HUES48 (cell line): ENCODE measurements at regions not wholly inside any gene's neighbourhood (a gene's known extent, or its start where the extent isn't known, plus 50 kb on each side); places are given as distances from the start of the nearest gene placed in this dataset.
"Not testable (repeated sequence)": the region's sequence is repeated elsewhere in the genome, so short reads cannot be mapped to it uniquely, and the experiment has no call there.

ENCODE experiments used
- H3K27ac ChIP-seq: one replicate; pipeline ENCODE4 v1.7.0; 2013; ENCODE audit warnings: low read depth, low read length, inconsistent platforms
- H3K27me3 ChIP-seq: 2 replicates; pipeline ENCODE4 v1.6.1; 2013; ENCODE audit warnings: mild to moderate bottlenecking, low read length; ENCODE audit not compliant: control insufficient read depth, insufficient read depth
- H3K36me3 ChIP-seq: 2 replicates; pipeline ENCODE4 v1.6.1; 2013; ENCODE audit warnings: low read length; ENCODE audit not compliant: control insufficient read depth, insufficient read depth
- H3K4me1 ChIP-seq: 2 replicates; pipeline ENCODE4 v1.6.1; 2013; ENCODE audit warnings: mild to moderate bottlenecking, low read length; ENCODE audit not compliant: control insufficient read depth, insufficient read depth
- H3K4me3 ChIP-seq: 2 replicates; pipeline ENCODE4 v1.5.1; 2013; ENCODE audit warnings: mild to moderate bottlenecking, low read depth, low read length
- H3K9ac ChIP-seq: 2 replicates; pipeline ENCODE4 v1.6.1; 2013; ENCODE audit warnings: mild to moderate bottlenecking, low read depth, low read length, moderate library complexity
- H3K9me3 ChIP-seq: 2 replicates; pipeline ENCODE4 v1.6.1; 2013; ENCODE audit warnings: low read length; ENCODE audit not compliant: control insufficient read depth, insufficient read depth

DNA sequence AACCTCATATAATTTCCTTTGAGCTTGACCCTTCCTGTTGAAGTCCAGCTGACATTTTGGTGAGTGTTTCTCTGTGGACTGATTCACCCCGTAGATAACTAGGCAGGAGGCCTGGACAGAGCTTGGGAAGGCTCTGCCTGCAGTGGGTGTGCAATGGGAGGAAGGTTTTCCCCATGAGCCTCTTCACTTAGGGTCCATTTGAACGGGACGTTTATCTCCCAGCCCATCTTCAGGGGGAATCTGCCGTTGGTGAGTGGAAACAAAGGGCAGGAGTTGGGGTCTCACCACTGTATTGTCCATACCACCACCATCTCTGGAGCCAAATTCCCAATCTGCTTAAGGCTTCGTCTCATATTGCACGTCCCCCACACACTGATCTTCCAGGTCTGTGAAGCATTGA lies 825.6 kb upstream of the TPTE start:
- H3K4me3 ChIP-seq, H3K9ac ChIP-seq, H3K9me3 ChIP-seq, H3K27ac ChIP-seq, H3K27me3 ChIP-seq, H3K4me1 ChIP-seq, H3K36me3 ChIP-seq: not testable (repeated sequence)

DNA sequence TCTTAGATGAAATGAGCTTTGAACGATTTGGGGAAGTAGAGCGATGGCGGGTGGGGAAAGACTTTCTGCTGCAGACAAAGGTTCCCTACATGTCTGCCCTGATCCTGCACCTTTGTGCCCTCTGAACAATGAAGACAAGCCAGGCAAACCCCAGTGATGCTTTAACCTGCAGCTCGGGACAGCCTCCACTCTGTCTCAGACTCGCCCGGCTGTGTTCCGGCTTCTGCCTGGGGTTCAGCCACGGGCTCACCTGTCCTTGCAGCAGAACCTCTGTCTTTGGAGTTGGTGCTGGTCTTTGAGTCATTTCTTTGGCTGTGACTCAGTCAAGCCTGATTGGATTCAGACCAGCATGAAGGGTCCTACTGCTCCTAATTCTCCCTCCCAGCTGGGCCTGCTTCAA lies 823.6 kb upstream of the TPTE start:
- not testable (repeated sequence) for H3K27ac ChIP-seq, H3K36me3 ChIP-seq, H3K9me3 ChIP-seq, H3K9ac ChIP-seq, H3K4me3 ChIP-seq, H3K4me1 ChIP-seq, H3K27me3 ChIP-seq

DNA sequence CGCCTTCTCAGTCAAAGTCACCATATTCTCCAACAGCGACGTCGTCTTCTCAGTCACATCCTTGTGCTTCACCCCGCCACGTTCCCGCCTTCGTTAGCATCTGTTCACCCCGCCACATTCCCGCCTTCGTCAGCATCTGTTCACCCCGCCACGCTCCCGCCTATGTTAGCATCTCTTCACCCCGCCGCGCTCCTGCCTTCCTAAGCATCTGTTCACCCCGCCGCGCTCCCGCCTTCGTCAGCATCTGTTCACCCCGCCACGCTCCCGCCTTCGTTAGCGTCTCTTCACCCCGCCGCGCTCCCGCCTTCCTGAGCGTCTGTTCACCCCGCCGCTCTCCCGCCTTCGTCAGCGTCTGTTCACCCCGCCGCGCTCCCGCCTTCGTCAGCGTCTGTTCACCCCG lies 816.4 kb upstream of the TPTE start:
- H3K27ac ChIP-seq, H3K4me1 ChIP-seq, H3K36me3 ChIP-seq, H3K9ac ChIP-seq, H3K4me3 ChIP-seq, H3K9me3 ChIP-seq, H3K27me3 ChIP-seq: not testable (repeated sequence)

DNA sequence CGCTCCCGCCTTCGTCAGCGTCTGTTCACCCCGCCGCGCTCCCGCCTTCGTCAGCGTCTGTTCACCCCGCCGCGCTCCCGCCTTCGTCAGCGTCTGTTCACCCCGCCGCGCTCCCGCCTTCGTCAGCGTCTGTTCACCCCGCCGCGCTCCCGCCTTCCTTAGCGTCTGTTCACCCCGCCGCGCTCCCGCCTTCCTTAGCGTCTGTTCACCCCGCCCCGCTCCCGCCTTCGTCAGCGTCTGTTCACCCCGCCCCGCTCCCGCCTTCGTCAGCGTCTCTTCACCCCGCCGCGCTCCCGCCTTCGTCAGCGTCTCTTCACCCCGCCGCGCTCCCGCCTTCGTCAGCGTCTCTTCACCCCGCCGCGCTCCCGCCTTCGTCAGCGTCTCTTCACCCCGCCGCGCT lies 815.9 kb upstream of the TPTE start:
- not testable (repeated sequence) for H3K36me3 ChIP-seq, H3K9ac ChIP-seq, H3K27me3 ChIP-seq, H3K27ac ChIP-seq, H3K9me3 ChIP-seq, H3K4me1 ChIP-seq, H3K4me3 ChIP-seq

DNA sequence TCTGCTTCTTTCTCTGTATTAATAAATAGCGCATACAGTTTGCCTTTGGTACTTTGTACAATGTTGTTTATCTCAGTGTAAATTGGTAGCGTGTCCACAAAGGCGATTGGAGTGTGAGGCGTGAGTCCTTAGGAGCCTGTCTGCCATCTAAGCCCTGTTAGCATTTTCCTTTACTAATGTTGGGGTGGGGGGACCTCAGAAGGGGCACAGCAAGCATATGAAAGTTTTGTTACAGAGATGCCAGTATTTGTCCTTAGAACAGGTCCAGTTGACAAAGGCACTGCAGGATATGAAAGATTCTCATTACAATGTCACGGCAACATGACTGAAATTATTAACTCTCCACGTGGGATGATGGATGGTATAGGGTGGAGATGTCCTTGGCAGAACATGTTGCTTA lies 796.8 kb upstream of the TPTE start:
- not testable (repeated sequence) for H3K4me1 ChIP-seq, H3K9ac ChIP-seq, H3K27me3 ChIP-seq, H3K36me3 ChIP-seq, H3K4me3 ChIP-seq, H3K27ac ChIP-seq
- H3K9me3 ChIP-seq = peaks cover 83% of the 10 kb centered on the region

DNA sequence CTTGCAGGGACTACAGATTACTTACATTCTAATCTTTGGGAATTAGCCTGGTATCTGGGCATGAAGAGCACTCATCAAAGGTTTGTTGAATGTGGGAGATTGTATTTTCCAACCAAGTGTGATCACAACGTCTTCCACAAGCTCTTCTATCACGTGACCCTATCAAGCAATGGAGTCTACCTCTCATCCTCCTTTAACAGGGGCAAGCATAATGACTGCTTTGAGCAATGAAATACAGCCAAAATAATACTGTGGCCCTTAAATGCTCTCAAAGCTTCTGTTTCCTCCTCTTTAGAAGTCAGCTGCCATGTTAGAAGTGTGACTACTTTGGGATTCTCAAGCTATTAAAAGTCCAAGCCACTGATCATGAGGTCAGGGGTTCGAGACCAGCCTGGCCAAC lies 794.2 kb upstream of the TPTE start:
- peaks cover 96% of the 10 kb centered on the region for H3K9me3 ChIP-seq
- not testable (repeated sequence) for H3K27me3 ChIP-seq, H3K9ac ChIP-seq, H3K4me1 ChIP-seq, H3K27ac ChIP-seq, H3K4me3 ChIP-seq, H3K36me3 ChIP-seq

DNA sequence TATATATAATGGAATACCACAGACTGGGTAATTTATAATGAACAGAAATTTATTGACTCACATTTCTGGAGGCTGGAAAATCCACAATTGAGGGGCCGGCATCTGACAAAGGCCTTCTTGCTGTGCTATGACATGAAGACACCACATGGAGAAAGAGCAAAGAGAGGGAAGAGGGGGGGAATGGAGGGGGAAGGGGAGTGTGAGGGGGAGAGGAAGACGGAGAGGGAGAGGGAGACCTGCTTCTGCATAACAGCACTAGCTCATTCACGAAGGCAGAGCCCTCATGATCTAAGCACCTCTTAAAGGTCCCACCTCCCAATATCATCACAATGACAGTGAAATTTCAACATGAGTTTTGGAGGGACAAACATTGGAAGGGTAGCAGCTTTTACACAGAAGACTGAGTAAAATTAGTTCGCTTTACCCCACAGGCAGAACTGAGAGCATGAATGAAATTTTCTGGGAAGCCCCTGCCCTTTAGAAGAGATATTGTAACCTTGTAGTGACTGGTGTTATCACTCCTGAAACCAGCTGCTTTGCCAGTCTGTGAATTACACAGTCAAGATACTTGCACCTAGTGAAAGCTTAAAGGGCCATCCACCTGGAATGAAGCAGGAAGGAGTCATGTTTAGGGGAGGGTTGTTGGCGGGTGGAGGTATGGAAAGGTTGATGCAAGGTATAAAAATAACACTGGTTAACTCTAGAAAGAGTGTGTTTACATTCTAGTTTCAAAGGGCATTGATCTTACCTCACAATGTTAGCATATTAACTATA lies 793.0 kb upstream of the TPTE start:
- H3K27ac ChIP-seq, H3K27me3 ChIP-seq, H3K9ac ChIP-seq, H3K4me3 ChIP-seq, H3K4me1 ChIP-seq, H3K36me3 ChIP-seq: not testable (repeated sequence)
- H3K9me3 ChIP-seq = peaks cover 96% of the 10 kb centered on the region

DNA sequence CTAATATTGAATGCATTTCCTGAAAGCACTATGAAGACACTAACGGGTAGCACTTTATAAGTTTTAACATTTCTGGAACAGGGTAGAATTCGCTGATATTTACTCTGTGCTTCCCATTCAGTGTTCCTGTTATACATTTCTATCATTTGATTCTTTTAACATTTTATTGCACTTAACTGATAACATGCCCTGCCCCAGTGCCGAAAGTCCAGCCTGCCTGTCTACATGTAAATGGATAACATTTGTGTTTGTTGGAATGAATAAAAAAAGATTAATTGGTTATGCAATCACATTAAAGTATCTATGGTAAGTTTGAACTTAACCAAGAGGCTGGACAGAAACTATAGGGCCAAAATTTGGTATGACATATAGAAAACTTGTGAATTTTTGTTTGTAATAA lies 790.5 kb upstream of the TPTE start:
- H3K9ac ChIP-seq = no peak overlapping the region
- H3K9me3 ChIP-seq = peaks cover 94% of the 10 kb centered on the region
- peak overlapping the region; percentile 28; the same call in 1 of the 2 replicates for H3K4me3 ChIP-seq
- H3K27me3 ChIP-seq = no peaks in the 10 kb centered on the region
- H3K36me3 ChIP-seq = no peaks in the 10 kb centered on the region
- H3K4me1 ChIP-seq = no peaks in the 10 kb centered on the region
- H3K27ac ChIP-seq = no peak overlapping the region

DNA sequence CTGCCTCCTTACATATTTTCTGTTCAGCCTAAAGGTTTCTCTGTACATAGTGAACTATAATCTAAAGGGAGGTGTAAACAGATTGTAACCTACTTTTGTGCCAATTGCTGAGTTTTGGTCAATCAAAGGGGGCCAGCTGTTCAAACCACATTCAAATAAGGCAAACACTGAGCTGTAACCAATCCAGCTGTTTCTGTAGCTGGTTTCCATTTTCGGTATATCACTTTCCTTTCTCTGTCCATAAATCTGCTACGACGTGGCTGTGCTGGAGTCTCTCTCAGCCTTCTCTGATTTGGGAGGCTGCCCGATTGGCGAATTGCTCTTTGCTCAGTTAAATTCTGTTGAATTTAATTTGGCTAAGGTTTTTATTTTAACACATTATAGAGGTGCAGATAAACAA lies 790.1 kb upstream of the TPTE start:
- not testable (repeated sequence) for H3K9ac ChIP-seq, H3K27ac ChIP-seq, H3K4me3 ChIP-seq, H3K4me1 ChIP-seq, H3K27me3 ChIP-seq, H3K36me3 ChIP-seq
- H3K9me3 ChIP-seq = peaks cover 94% of the 10 kb centered on the region

DNA sequence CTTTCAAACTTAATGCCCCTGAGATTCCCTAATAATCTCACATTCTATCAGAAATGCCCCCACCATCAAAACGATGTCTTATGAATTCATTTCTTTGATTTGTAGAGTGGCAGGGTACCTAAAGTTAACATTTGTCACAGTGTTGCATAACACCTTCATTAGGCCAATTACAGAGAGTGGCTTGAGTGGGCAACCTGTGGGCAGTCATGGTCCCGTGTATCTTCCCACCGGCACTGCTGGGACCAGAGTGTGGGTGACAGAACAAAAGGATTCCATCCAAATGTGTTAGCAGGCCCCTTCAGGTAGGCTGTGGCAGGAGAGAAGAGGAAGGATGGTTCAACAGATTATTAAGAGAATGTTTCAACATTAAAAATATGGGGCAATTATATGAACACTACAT lies 788.8 kb upstream of the TPTE start:
- not testable (repeated sequence) for H3K4me1 ChIP-seq, H3K36me3 ChIP-seq, H3K27ac ChIP-seq, H3K9ac ChIP-seq, H3K27me3 ChIP-seq, H3K4me3 ChIP-seq
- H3K9me3 ChIP-seq = peaks cover 95% of the 10 kb centered on the region

DNA sequence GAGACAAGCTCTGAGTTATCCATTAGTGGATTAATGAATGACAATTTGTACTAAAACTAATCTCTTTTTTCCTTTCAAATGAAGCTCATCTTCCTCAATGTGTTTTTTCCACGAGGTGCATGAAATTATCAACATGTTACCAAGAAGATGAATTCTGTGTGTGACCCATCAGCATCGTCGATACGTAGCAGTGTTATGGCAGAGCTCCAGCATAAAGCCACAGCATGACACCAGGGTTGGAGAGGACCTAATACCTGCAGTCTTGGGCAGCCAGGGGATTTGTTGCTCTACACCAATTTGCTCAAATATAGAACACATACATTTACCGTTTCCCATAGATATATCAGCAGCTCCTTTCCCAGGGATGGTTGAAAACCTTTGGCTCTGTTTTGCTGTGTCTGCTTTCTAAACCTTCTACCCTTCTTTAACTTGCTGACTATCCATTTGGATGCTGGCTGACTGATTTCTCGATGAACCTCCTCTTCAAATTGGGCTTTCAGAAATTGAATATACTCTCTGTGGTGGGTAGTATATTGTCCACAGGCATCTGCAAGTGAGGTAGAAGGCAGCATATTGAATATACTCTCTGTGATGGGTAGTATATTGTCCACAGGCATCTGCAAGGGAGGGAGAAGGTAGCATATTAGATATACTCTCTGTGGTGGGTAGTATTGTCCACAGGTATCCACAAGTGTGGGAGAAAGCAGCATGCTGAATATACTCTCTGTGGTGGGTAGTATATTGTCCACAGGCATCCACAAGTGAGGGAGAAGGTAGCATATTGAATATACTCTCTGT lies 787.4 kb upstream of the TPTE start:
- not testable (repeated sequence) for H3K9ac ChIP-seq, H3K4me1 ChIP-seq, H3K27ac ChIP-seq, H3K27me3 ChIP-seq, H3K36me3 ChIP-seq
- peaks cover 95% of the 10 kb centered on the region for H3K9me3 ChIP-seq
- peak overlapping the region; percentile 1; the same call in 1 of the 2 replicates for H3K4me3 ChIP-seq
